Neural crest cell (in vitro differentiated cells): ENCODE measurements at regions not wholly inside any gene's neighbourhood (a gene's known extent, or its start where the extent isn't known, plus 50 kb on each side); places are given as distances from the start of the nearest gene placed in this dataset.

ENCODE experiments used
- DNase-seq: peaks from one replicate; pipeline ENCODE4 v3.0.0; 2021; ENCODE audit warnings: low read depth, mixed read lengths, low spot score
- H3K27ac Mint-ChIP-seq: one replicate; pipeline ENCODE4 v1.8.0; 2021; ENCODE audit warnings: mild to moderate bottlenecking, mixed read lengths; ENCODE audit not compliant: unreplicated experiment
- H3K27me3 Mint-ChIP-seq: 2 replicates; pipeline ENCODE4 v1.8.0; 2021; ENCODE audit warnings: low read depth, mild to moderate bottlenecking, mixed read lengths
- H3K36me3 Mint-ChIP-seq: 2 replicates; pipeline ENCODE4 v1.8.0; 2021; ENCODE audit warnings: low read depth, mild to moderate bottlenecking, mixed read lengths
- H3K4me1 Mint-ChIP-seq: 2 replicates; pipeline ENCODE4 v1.8.0; 2021; ENCODE audit warnings: mixed read lengths
- H3K4me3 Mint-ChIP-seq: one replicate; pipeline ENCODE4 v1.8.0; 2021; ENCODE audit warnings: mild to moderate bottlenecking, mixed read lengths
- H3K9me3 Mint-ChIP-seq: 2 replicates; pipeline ENCODE4 v1.8.0; 2021; ENCODE audit warnings: mixed read lengths
- TF ChIP-seq, protein P1 (sequence below): fragments of 200-600 bp; sonication (generic); conservative IDR thresholded peaks from 2 replicates; pipeline ENCODE4 v1.5.0; 2021; ENCODE audit warnings: antibody characterized with exemption, mild to moderate bottlenecking

GRCh38 chr13:85592211-85592610, 207.0 kb downstream of the SLITRK6 start:
- H3K27me3 Mint-ChIP-seq: no peaks in the 10 kb centered on the region
- TF ChIP-seq, protein P1, sequence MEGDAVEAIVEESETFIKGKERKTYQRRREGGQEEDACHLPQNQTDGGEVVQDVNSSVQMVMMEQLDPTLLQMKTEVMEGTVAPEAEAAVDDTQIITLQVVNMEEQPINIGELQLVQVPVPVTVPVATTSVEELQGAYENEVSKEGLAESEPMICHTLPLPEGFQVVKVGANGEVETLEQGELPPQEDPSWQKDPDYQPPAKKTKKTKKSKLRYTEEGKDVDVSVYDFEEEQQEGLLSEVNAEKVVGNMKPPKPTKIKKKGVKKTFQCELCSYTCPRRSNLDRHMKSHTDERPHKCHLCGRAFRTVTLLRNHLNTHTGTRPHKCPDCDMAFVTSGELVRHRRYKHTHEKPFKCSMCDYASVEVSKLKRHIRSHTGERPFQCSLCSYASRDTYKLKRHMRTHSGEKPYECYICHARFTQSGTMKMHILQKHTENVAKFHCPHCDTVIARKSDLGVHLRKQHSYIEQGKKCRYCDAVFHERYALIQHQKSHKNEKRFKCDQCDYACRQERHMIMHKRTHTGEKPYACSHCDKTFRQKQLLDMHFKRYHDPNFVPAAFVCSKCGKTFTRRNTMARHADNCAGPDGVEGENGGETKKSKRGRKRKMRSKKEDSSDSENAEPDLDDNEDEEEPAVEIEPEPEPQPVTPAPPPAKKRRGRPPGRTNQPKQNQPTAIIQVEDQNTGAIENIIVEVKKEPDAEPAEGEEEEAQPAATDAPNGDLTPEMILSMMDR: no peak
- no peak for DNase-seq
- H3K9me3 Mint-ChIP-seq: peaks cover 6% of the 10 kb centered on the region
- H3K4me3 Mint-ChIP-seq: no peak overlapping the region
- no peak overlapping the region for H3K27ac Mint-ChIP-seq
- H3K36me3 Mint-ChIP-seq: no peaks in the 10 kb centered on the region
- H3K4me1 Mint-ChIP-seq: no peaks in the 10 kb centered on the region

DNA sequence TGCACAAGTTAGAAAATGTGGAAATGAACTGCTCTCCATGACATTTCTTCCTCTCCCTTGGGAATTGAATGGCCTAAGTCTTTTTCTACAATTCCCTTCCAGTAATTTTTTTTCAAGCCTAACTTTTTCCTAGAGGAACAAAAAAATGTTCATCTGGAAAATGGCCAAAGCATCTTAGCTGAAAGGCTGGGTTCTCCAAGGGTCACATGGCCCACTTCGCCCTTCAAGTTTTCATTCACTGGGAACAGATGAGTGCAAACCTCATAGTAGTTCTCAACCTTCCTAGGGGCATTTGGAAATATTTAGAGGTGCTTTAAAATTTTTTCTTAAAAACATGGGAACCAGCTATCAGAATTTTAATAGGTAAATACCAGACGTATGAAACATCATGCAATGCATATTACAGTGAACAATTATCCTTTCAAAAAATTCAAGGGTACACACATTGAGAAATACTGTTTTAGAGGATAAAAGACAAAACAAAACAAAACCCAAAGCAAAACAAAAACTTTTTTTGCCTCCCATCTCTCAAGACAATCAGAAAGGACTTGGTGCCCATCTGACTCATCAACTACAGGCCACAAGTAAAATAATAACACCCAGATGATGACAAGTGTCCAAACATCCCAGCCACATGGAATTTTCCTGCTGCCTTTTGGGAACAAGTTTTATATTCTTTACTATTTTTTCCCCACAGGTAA, 208.8 kb downstream of the SLITRK6 start:
- Mint-ChIP-seq H3K27ac (no peak overlapping the region), H3K4me1 (no peaks in the 10 kb centered on the region), H3K27me3 (no peaks in the 10 kb centered on the region), H3K4me3 (no peak overlapping the region), H3K36me3 (no peaks in the 10 kb centered on the region), H3K9me3 (peaks cover 6% of the 10 kb centered on the region)
- TF ChIP-seq, protein P1: no peak
- no peak for DNase-seq

GRCh38 chr13:85589021-85589420, 210.2 kb downstream of the SLITRK6 start:
- H3K4me3 Mint-ChIP-seq: no peak overlapping the region
- no peaks in the 10 kb centered on the region for H3K27me3 Mint-ChIP-seq
- peaks cover 2% of the 10 kb centered on the region for H3K9me3 Mint-ChIP-seq
- no peak for DNase-seq
- TF ChIP-seq, protein P1: no peak
- no peaks in the 10 kb centered on the region for H3K4me1 Mint-ChIP-seq
- no peaks in the 10 kb centered on the region for H3K36me3 Mint-ChIP-seq
- no peak overlapping the region for H3K27ac Mint-ChIP-seq

- TF ChIP-seq, protein P1: no peak
- Mint-ChIP-seq H3K9me3 (peaks cover 2% of the 10 kb centered on the region), H3K4me1 (no peaks in the 10 kb centered on the region), H3K27ac (no peak overlapping the region), H3K27me3 (no peaks in the 10 kb centered on the region), H3K4me3 (no peak overlapping the region), H3K36me3 (no peaks in the 10 kb centered on the region)
- DNase-seq: no peak
Observed at GRCh38 chr13:85588359-85588758, 210.9 kb downstream of the SLITRK6 start.

DNA sequence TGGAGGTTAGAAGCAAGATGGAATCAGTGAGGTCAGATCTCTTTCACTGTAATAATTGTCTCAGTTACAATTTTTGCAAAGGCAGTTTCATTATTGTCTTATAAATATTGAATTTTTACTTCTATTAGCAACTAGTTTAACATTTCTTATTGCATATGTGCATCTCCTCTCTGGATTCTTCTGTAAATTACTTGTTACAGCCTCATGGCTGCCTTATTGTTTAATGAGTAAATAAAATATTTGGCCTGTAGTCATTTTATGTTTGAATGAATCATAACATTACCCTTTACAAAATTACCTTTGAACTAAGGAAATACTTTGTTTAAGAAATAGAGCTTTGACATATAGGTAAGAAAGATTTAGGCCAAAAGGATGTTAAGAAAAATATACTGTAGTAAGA, 212.4 kb downstream of the SLITRK6 start:
- H3K9me3 Mint-ChIP-seq: peaks cover 5% of the 10 kb centered on the region
- H3K27ac Mint-ChIP-seq: no peak overlapping the region
- no peaks in the 10 kb centered on the region for H3K4me1 Mint-ChIP-seq
- DNase-seq: no peak
- H3K4me3 Mint-ChIP-seq: no peak overlapping the region
- no peaks in the 10 kb centered on the region for H3K27me3 Mint-ChIP-seq
- TF ChIP-seq, protein P1: no peak
- H3K36me3 Mint-ChIP-seq: no peaks in the 10 kb centered on the region
